HG02884 (cell line): ENCODE measurements at regions not wholly inside any gene's neighbourhood (a gene's known extent, or its start where the extent isn't known, plus 50 kb on each side); places are given as distances from the start of the nearest gene placed in this dataset.
A peak's percentile ranks its signal among the peaks of the same experiment; 100 is the strongest.
"Not testable (repeated sequence)": the region's sequence is repeated elsewhere in the genome, so short reads cannot be mapped to it uniquely, and the experiment has no call there.

Experiments
- ATAC-seq: cut with Tn5 transposase; IDR thresholded peaks from one replicate; pipeline ENCODE4 v1.9.1; 2021; ENCODE audit warnings: mild to moderate bottlenecking, moderate library complexity; ENCODE audit not compliant: unreplicated experiment

DNA sequence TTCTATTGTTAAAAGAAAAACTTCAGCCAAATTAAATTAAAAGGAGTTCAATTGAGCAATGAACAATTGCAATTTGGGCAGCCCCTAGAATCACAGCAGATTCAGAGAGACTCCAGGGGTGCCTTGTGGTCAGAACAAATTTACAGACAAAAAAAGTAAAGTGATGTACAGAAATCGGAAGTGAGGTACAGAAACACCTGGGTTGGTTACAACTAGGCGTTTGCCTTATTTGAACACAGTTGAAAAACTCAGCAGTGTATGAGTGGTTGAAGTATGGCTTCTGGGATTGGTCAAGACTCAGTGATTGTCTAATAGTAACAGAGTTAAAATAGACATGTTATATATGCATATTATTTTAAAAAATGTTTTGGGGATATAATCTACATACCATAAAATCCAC, 98.5 kb upstream of the ZSWIM2 start:
- ATAC-seq = no peak

DNA sequence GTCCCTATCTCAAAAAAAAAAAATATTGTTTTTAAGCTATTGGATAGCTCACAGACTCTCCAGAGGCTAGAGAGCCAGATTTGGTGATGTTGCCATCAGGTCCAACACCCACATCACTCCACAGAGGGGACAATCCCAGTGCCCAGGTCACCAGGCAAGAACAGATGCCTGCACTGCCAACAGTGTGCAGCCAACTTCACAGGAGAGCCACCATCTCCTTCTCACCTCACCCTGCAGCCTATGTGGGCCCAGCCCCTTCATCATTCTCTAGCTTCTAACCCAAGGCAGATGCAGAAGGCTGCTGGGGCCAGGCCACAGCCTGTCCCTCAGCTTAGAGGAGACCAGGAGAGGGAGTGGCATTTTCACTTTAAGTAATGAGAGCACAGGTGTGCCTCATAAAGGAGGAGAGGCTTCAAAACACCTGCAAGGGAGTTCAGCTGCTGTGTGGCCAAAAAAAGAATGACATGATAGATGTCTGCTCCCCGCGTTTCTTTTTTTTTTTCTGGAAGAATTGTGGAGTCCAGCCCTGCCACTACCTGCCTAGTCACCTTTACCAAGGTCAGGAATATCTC, 98.0 kb upstream of the ZSWIM2 start:
- ATAC-seq = no peak

GRCh38 chr2:186941853-186942252, 92.9 kb upstream of the ZSWIM2 start:
- no peak for ATAC-seq

GRCh38 chr2:186940463-186940862, 91.5 kb upstream of the ZSWIM2 start:
- no peak for ATAC-seq

GRCh38 chr2:186934420-186934819, 85.5 kb upstream of the ZSWIM2 start:
- ATAC-seq = no peak

- no peak for ATAC-seq
Measured at GRCh38 chr2:186927867-186928191, 78.9 kb upstream of the ZSWIM2 start.

DNA sequence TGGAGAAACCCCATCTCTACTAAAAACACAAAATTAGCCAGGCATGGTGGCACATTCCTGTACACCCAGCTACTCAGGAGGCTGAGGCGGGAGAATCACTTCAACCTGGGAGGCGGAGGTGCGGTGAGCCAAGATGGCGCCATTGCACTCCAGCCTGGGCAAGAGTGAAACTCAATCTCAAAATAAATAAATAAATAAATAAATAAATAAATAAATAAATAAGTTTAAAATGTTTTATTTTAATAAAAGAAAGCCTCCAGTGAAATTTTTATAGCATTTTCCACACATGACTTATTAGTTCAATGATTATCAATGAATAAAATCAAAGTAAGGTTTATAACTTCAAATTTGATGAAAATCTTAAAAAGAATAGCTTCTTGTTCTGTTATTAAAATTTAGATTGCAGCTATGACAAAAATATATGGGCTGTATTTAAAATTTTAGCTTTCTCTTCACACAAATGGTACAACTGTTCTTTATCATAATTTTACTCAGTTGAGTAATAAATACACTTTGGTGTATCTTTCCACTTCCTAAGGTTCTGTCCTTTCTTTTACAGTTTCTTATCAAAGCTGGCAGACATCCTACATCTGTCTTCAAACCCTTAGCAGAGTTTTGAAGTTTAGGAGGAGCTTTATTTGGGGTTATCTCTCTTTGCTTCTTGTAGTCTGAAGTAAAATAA, 78.4 kb upstream of the ZSWIM2 start:
- ATAC-seq = no peak

- no peak for ATAC-seq
Measured at GRCh38 chr2:186925514-186925913, 76.5 kb upstream of the ZSWIM2 start.

DNA sequence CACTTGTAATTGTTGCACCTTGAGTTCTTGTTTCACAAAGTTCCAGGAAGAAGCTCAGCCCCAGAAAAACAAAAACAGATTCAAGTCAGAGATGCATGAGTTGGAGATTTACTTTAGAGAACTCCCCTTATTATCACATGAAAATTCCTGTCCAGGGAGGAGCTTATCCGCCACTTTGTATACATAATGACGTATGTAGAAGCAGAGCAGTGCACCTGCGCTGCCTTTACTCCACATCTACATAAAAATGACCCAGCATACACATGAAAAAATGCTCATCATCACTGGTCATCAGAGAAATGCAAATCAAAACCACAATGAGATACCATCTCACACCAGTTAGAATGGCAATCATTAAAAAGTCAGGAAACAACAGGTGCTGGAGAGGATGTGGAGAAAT, 73.3 kb upstream of the ZSWIM2 start:
- ATAC-seq = not testable (repeated sequence)

DNA sequence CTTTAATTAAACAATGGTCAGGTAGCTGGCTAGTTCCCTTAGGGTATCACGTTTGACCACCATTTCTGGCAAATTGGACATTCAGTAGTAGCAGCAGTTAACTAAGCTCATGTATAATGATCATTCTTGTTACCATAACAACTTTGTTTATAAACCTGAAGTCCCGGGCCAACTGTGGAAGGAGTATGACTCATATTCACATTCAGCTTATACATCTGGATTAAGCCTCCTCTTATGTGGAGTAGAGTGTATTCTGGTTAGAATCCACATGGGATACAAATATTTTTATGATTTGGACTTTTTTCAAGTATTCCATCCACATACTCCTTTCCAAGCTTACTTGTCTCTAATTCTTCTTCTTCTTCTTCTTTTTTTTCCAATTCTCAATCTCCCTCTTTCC, 70.3 kb upstream of the ZSWIM2 start:
- no peak for ATAC-seq

DNA sequence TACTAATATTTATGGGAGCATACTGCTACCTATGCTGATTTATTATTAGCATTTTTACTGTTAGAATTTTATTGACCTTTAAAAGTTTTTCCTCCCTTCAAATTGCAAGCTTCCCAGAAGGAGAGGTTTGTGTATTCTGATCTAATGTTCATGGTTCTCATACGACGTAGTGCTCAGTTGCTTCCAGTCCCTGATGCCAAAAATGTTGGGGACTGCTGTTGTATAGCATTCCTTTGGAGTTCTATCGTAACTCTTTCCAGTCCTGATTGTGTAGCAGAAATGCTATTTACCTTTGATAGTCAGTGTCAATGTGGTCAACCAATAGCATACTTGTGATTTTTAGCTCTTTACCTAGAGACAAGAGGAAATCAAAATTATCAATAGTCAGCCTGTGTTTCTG, 69.5 kb upstream of the ZSWIM2 start:
- no peak for ATAC-seq

DNA sequence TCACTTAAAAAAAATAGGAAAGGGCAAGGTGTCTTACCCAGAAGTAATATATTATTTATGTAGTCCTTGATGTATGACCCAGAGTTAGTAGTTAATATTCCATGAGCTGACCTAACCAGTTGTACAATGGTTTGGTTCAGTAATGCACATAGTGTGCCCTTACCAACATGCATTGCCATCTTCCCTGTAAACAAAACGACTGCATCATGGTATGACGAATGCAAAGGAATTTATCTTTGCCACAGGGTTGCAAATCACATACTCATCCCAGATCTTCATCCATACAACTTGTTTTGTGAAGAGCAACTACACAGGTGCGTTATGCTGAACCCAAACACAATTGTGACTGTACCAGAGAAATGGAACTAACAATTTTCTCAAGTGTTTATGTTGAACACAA, 68.9 kb upstream of the ZSWIM2 start:
- ATAC-seq = no peak

DNA sequence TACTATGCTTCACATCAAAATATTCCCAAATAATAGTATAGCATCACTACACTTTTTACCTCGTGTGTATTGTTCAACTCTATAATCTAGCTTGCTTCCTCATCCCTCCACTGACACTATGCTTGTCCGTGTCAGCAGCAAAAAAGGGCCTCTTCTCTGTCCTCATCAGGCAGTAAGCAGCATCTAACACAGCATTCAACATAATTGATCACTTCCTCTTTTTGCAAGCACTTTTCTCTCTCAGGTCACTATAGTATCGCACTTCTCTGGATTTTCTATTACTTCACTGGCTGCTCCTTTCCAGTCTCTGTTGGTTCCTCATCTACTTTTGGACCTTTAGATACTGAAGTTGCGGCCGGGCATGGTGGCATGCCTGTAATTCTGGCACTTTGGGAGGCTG, 64.9 kb upstream of the ZSWIM2 start:
- ATAC-seq = peak; percentile 93

DNA sequence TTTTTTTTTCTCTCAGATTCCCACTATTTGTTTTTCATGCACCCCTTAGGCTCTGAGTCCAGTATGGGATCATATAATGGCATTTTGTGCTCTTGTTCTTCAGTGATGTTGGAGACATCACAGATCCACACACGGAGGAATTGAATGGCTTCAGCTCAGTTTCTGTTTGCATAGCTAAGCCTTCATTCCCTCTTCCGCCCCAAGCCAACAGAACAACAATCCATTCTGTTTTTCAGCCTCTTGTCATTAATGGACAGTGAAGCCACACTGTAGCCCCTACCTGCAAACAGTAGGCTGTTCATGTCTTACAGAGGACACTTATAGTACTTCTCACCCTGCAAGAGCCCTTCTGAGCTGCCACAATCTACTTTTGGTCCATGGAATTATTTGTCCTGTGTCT, 64.0 kb upstream of the ZSWIM2 start:
- ATAC-seq = no peak

DNA sequence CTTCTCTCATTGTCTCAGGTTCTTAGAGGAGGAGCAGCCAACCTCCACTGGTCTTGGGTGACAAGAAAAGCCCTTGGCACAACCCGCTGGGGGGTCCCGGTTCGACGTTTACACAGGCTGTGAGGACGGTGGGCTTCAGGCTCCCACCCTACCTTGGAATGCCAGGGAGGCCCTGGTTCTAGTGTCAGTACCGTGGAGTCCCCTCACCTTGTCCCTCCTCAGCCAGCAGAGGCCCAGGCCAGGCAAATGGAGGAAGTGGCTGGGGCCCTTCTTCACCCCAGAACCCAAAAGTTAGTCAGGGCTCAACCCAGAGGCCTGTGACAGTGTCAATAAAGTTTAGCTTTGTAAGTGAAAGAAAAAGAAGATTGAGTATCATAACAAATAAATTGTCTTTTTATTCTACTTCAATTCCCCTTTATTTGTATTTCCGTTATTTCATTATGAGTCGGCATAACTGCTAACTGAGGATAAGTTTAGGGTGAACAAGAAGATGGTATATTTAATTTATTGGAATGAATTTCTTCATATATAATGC, 62.6 kb upstream of the ZSWIM2 start:
- no peak for ATAC-seq

- no peak for ATAC-seq
Measured at GRCh38 chr2:186910996-186911395, 62.0 kb upstream of the ZSWIM2 start.

DNA sequence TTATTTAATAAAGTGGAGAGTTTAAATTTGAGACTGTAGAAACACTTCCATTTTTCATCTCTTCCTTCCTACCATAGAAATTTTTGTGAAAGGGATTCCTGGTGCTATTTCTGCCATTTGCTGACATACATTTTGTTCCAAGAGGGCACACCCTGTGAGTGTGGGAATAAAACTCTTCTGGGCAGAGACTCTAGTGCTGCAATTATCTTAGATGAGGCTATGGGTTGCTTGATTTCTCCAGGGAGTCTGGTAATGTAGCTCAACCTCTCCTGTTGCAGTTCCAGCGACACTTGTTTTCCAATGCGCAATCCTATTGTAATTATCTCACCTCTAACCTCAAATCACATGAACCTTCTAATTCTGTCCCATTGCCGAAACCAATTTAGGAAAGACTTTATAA, 60.1 kb upstream of the ZSWIM2 start:
- ATAC-seq = no peak

GRCh38 chr2:186907897-186908296, 58.9 kb upstream of the ZSWIM2 start:
- ATAC-seq = no peak

DNA sequence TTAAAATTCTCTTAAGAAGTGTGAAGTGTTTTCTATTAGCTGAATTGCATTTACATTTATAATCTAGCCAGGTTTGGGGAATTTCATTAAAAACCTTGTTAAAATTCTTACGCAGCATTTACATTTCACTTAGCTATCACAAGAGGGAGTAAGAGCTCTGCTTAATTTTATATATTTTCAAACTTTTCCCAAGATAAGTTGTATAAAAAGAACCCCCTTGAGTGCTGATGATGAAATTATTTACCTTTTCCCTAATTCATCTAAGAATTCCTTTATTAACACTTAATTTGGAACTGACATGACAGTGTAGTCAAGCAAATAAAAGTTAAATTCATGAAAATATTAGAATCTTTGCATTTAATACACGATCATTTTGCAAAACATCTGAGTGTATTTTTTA, 54.2 kb upstream of the ZSWIM2 start:
- no peak for ATAC-seq
